ENCODE measurements at regions not wholly inside any gene's neighbourhood (a gene's known extent, or its start where the extent isn't known, plus 50 kb on each side); places are given as distances from the start of the nearest gene placed in this dataset.

GRCh38 chr16:52076332-52076731 is 470.6 kb downstream of the TOX3 start:
- no peak for DNase-seq (ENCODE audit: low spot score)
- no peak for ATAC-seq (ENCODE audit: low FRiP score)
- no peak for TF ChIP-seq CTCF (IDR thresholded peaks at IDR 0.05)

DNA sequence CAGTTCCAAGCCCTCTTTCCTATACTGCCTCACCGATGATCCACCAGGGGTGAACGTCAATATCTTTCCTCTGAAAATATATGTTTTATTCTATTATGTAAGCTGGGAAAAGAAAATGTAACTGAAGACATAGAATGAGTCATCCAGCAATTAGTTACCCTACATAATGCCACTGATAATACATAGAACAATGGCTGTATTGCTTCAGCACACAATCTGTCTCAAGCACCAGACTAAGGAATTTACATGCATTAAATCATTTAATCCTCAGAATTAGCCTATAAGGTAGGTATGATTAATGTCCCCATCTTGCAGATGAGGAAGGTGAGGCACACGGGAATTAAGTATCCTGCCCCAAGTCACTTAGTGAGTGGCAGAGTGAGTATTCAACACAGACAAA is 472.8 kb downstream of the TOX3 start:
- no peak for TF ChIP-seq CTCF (IDR thresholded peaks at IDR 0.05)
- no peak for ATAC-seq (ENCODE audit: low FRiP score)
- no peak for DNase-seq (ENCODE audit: low spot score)

GRCh38 chr16:52073024-52073423 is 473.9 kb downstream of the TOX3 start:
- ATAC-seq (ENCODE audit: low FRiP score) (no peak), DNase-seq (ENCODE audit: low spot score) (no peak)
- no peak for TF ChIP-seq CTCF (IDR thresholded peaks at IDR 0.05)

- DNase-seq (ENCODE audit: low spot score) = no peak
- TF ChIP-seq CTCF (IDR thresholded peaks at IDR 0.05) = no peak
- no peak for ATAC-seq (ENCODE audit: low FRiP score)
Measured at GRCh38 chr16:52071101-52071500, 475.8 kb downstream of the TOX3 start.

DNA sequence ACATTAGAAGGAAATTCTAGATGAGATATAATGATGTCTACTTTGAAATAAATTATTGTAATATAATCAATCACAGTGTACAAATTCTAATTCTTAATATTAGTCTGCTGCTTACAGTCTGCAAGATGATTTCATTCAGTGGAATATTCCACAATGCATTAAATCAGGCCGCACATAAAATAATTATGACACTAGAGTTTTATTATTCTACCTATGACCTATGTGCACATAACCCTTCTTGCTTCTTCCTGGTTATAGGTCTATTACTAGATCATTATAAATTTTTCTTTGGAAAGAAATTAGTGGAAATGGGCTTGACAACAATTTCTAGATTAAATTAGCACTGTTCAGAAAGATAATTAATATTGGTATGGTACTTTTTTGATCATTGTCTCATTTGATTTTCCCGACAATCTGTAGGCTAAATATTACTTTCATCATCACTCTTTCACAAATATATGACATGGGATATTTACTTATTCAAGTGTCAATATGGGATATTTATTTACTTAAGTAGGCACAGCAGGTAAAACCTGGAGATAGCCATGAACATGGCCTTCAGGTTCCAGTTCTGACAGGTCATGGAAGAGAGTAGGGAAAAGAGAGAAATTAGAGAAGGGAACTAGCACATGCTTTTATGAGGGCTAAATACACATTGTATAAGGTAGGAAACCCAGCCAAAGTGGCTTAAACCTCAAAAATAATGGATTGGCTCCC is 476.4 kb downstream of the TOX3 start:
- ATAC-seq (ENCODE audit: low FRiP score) (no peak), DNase-seq (ENCODE audit: low spot score) (no peak)
- TF ChIP-seq CTCF (IDR thresholded peaks at IDR 0.05) = no peak

GRCh38 chr16:52069866-52070265 is 477.1 kb downstream of the TOX3 start:
- ATAC-seq (ENCODE audit: low FRiP score) = no peak
- DNase-seq (ENCODE audit: low spot score) = no peak
- no peak for TF ChIP-seq CTCF (IDR thresholded peaks at IDR 0.05)

- no peak for ATAC-seq (ENCODE audit: low FRiP score)
- DNase-seq (ENCODE audit: low spot score) = no peak
- no peak for TF ChIP-seq CTCF (IDR thresholded peaks at IDR 0.05)
Measured at GRCh38 chr16:52068447-52069074, 478.4 kb downstream of the TOX3 start.

All from omental fat pad (tissue), 3 donors.